ENCODE measurements at regions not wholly inside any gene's neighbourhood (a gene's known extent, or its start where the extent isn't known, plus 50 kb on each side); places are given as distances from the start of the nearest gene placed in this dataset.

GRCh38 chr13:111999352-111999751, 67.6 kb upstream of the SOX1 start:
- TF ChIP-seq, protein P1, sequence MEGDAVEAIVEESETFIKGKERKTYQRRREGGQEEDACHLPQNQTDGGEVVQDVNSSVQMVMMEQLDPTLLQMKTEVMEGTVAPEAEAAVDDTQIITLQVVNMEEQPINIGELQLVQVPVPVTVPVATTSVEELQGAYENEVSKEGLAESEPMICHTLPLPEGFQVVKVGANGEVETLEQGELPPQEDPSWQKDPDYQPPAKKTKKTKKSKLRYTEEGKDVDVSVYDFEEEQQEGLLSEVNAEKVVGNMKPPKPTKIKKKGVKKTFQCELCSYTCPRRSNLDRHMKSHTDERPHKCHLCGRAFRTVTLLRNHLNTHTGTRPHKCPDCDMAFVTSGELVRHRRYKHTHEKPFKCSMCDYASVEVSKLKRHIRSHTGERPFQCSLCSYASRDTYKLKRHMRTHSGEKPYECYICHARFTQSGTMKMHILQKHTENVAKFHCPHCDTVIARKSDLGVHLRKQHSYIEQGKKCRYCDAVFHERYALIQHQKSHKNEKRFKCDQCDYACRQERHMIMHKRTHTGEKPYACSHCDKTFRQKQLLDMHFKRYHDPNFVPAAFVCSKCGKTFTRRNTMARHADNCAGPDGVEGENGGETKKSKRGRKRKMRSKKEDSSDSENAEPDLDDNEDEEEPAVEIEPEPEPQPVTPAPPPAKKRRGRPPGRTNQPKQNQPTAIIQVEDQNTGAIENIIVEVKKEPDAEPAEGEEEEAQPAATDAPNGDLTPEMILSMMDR (IDR thresholded peaks at IDR 0.05): no peak
- ATAC-seq (no peak), DNase-seq (no peak)
- Histone ChIP-seq H3K27me3 (ENCODE audit: insufficient read depth in 3 of 3, low read length in 2 of 3) (peaks cover 0 to 6% (median 0%) of the 10 kb centered on the region in 3 donors), H3K36me3 (ENCODE audit: insufficient read depth in 1 of 2, low read depth in 1 of 2) (no peaks in the 10 kb centered on the region), H3K27ac (no peak overlapping the region), H3K4me3 (no peak overlapping the region), H3K9me3 (no peaks in the 10 kb centered on the region), H3K4me1 (no peaks in the 10 kb centered on the region)
- 69 to 82% (median 81%) methylated on average over 5 of the region's 5 CpGs for WGBS, 3 donors
- intact Hi-C loops (cut with DNase I): no loop called here

DNA sequence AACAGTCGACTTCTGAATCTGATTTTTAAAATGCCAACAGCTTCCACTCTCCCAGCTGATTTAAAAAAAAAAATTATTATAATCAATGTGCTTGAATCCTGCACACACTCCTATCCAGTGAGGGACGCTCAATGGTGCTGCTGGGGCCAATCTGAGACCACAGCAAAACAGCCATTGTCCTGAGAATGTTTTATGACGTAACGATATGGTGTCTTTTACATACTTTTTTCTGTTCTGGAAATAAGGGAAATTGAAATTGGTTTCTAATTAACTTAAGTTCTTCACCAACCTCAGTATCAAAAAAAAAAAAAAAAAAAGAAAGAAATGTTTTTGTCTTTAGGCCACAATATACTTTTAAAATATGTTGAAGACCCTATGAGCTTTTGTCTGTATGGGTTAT, 66.1 kb upstream of the SOX1 start:
- H3K27ac ChIP-seq: no peak overlapping the region
- peaks cover 0 to 6% (median 0%) of the 10 kb centered on the region in 3 donors for H3K27me3 ChIP-seq (ENCODE audit: insufficient read depth in 3 of 3, low read length in 2 of 3)
- no peaks in the 10 kb centered on the region for H3K9me3 ChIP-seq
- H3K4me3 ChIP-seq: no peak overlapping the region
- ATAC-seq: no peak
- WGBS, 3 donors: 83 to 90% (median 89%) methylated on average over 4 of the region's 4 CpGs
- H3K4me1 ChIP-seq: no peaks in the 10 kb centered on the region
- intact Hi-C loops (cut with DNase I): no loop called here
- no peak for DNase-seq
- TF ChIP-seq, protein P1 (IDR thresholded peaks at IDR 0.05): no peak
- H3K36me3 ChIP-seq (ENCODE audit: insufficient read depth in 1 of 2, low read depth in 1 of 2): no peaks in the 10 kb centered on the region

GRCh38 chr13:112001571-112001970, 65.4 kb upstream of the SOX1 start:
- TF ChIP-seq, protein P1 (IDR thresholded peaks at IDR 0.05): no peak
- 78 to 89% (median 83%) methylated on average over 5 of the region's 5 CpGs for WGBS, 3 donors

DNA sequence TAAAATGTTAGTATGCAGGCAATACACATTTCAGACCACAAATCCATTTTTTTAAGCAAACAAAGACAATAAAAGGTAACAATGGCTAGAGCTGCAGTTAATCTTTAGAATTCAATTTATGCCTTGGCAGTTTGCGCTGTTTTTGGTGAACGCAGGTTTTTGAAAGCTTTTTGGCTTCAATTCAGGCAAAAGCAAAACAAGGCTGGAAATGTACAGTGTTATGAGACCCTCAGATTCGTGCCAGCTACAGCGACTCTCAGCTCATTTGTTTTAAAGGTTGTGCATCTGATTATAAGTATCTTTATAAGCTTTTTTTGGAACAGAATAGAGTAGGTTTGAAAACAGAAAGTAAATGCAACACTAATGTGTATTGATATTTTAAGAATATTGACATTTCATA, 63.6 kb upstream of the SOX1 start:
- Histone ChIP-seq H3K27ac (no peak overlapping the region), H3K36me3 (ENCODE audit: insufficient read depth in 1 of 2, low read depth in 1 of 2) (no peaks in the 10 kb centered on the region), H3K9me3 (no peaks in the 10 kb centered on the region), H3K4me1 (no peaks in the 10 kb centered on the region), H3K4me3 (no peak overlapping the region), H3K27me3 (ENCODE audit: insufficient read depth in 3 of 3, low read length in 2 of 3) (peaks cover 0 to 2% (median 0%) of the 10 kb centered on the region in 3 donors)
- ATAC-seq (no peak), DNase-seq (no peak)
- intact Hi-C loops (cut with DNase I): no loop called here
- 73 to 76% (median 75%) methylated on average over 4 of the region's 4 CpGs for WGBS, 3 donors
- TF ChIP-seq, protein P1 (IDR thresholded peaks at IDR 0.05): no peak

More at GRCh38 chr13:112001571-112001970, 65.4 kb upstream of the SOX1 start:
- ATAC-seq (no peak), DNase-seq (no peak)
- intact Hi-C loops (cut with DNase I): no loop called here
- no peaks in the 10 kb centered on the region for H3K4me1 ChIP-seq
- no peaks in the 10 kb centered on the region for H3K36me3 ChIP-seq (ENCODE audit: insufficient read depth in 1 of 2, low read depth in 1 of 2)
- no peak overlapping the region for H3K4me3 ChIP-seq
- H3K9me3 ChIP-seq: no peaks in the 10 kb centered on the region
- peaks cover 0 to 6% (median 2%) of the 10 kb centered on the region in 3 donors for H3K27me3 ChIP-seq (ENCODE audit: insufficient read depth in 3 of 3, low read length in 2 of 3)
- no peak overlapping the region for H3K27ac ChIP-seq

DNA sequence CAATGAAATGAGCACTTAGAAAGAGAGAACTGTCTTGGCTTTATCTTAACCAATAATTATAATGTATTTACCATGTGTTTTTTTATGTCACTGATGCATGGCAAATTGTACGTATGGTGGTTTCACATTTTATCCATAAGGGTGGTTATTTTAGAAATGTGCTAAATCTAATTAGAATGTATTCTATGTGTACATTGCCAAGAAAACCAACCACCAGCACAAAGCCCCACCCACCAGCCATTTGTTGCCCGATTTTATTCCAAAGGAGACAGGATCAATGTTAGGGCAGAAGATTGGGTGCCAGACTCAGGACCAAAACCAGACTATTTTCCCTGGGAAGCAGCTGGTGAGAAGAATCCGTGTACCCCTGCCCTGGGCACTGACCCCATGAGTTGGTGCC, 63.0 kb upstream of the SOX1 start:
- TF ChIP-seq, protein P1 (IDR thresholded peaks at IDR 0.05): no peak
- intact Hi-C loops (cut with DNase I): no loop called here
- 49 to 70% (median 53%) methylated on average over 3 of the region's 3 CpGs for WGBS, 3 donors
- no peaks in the 10 kb centered on the region for H3K4me1 ChIP-seq
- peaks cover 0 to 2% (median 0%) of the 10 kb centered on the region in 3 donors for H3K27me3 ChIP-seq (ENCODE audit: insufficient read depth in 3 of 3, low read length in 2 of 3)
- H3K27ac ChIP-seq: no peak overlapping the region
- no peaks in the 10 kb centered on the region for H3K9me3 ChIP-seq
- no peak for ATAC-seq
- H3K4me3 ChIP-seq: no peak overlapping the region
- H3K36me3 ChIP-seq (ENCODE audit: insufficient read depth in 1 of 2, low read depth in 1 of 2): no peaks in the 10 kb centered on the region
- DNase-seq: no peak
